Common myeloid progenitor, CD34-positive (primary cell): ENCODE measurements at regions not wholly inside any gene's neighbourhood (a gene's known extent, or its start where the extent isn't known, plus 50 kb on each side); places are given as distances from the start of the nearest gene placed in this dataset.
A peak's percentile ranks its signal among the peaks of the same experiment; 100 is the strongest.
"Not testable (repeated sequence)": the region's sequence is repeated elsewhere in the genome, so short reads cannot be mapped to it uniquely, and the experiment has no call there.

Source experiments
- CTCF ChIA-PET: fragments of 350-600 bp; sonication (Branson Sonifier 250); formaldehyde crosslinking; loops from one replicate; lab custom pipeline; 2021; ENCODE audit warnings: antibody characterized with exemption; lab: Charles Lee
- POLR2A ChIA-PET: fragments of 350-600 bp; sonication (Branson Sonifier 250); formaldehyde crosslinking; loops from one replicate; lab custom pipeline; 2021; ENCODE audit warnings: antibody characterized with exemption; lab: Charles Lee
- DNase-seq, 3 donors: peaks; one replicate each; pipeline versions ENCODE4 v3.0.0 to v3.0.0-alpha.2; 2013
- H3K27ac ChIP-seq, 2 experiments: 1 replicate in 1 of 2; 2 replicates in 1 of 2; pipeline ENCODE4 v1.7.0; 2013; ENCODE audit warnings: inconsistent platforms in 2 of 2, low read length in 2 of 2, mild to moderate bottlenecking in 2 of 2, low read depth in 1 of 2, moderate library complexity in 1 of 2; ENCODE audit not compliant: severe bottlenecking in 2 of 2, insufficient read depth in 1 of 2, poor library complexity in 1 of 2
- H3K27me3 ChIP-seq, 5 experiments: replicated peaks in 2 of 5; 1 replicate in 3 of 5; 2 replicates in 2 of 5; pipeline versions ENCODE4 v1.6.1 to v1.7.0; 2013; ENCODE audit warnings: low read length in 4 of 5, mild to moderate bottlenecking in 2 of 5, moderate library complexity in 2 of 5, inconsistent platforms in 1 of 5; ENCODE audit not compliant: insufficient read depth in 5 of 5, control insufficient read depth in 4 of 5
- H3K36me3 ChIP-seq, 4 experiments: 1 replicate in 2 of 4; 2 replicates in 2 of 4; pipeline versions ENCODE4 v1.6.1 to v1.7.0; 2013; ENCODE audit warnings: low read length in 3 of 4, control low read depth in 1 of 4, mild to moderate bottlenecking in 1 of 4; ENCODE audit not compliant: control insufficient read depth in 4 of 4, insufficient read depth in 4 of 4
- H3K4me1 ChIP-seq, 4 experiments: 1 replicate in 3 of 4; 2 replicates in 1 of 4; pipeline versions ENCODE4 v1.6.1 to v1.7.1; 2013; ENCODE audit warnings: low read length in 3 of 4, mild to moderate bottlenecking in 3 of 4, control low read depth in 1 of 4, inconsistent platforms in 1 of 4, moderate library complexity in 1 of 4; ENCODE audit not compliant: control insufficient read depth in 4 of 4, insufficient read depth in 4 of 4; ENCODE audit errors: control extremely low read depth in 1 of 4
- H3K4me3 ChIP-seq, 7 experiments: 1 replicate in 4 of 7; 2 replicates in 3 of 7; pipeline versions ENCODE4 v1.5.1 to v1.7.0; 2013; ENCODE audit warnings: mild to moderate bottlenecking in 7 of 7, low read length in 6 of 7, moderate library complexity in 6 of 7, inconsistent platforms in 2 of 7, low read depth in 2 of 7, control low read depth in 1 of 7; ENCODE audit not compliant: insufficient read depth in 4 of 7, control insufficient read depth in 1 of 7; ENCODE audit errors: extremely low read depth in 1 of 7
- H3K9me3 ChIP-seq, 5 experiments: 1 replicate in 4 of 5; 2 replicates in 1 of 5; pipeline versions ENCODE4 v1.6.1 to v1.7.1; 2013; ENCODE audit warnings: low read length in 4 of 5, mild to moderate bottlenecking in 2 of 5, inconsistent platforms in 1 of 5, low read depth in 1 of 5, moderate library complexity in 1 of 5; ENCODE audit not compliant: control insufficient read depth in 4 of 5, insufficient read depth in 2 of 5; ENCODE audit errors: control extremely low read depth in 1 of 5
- WGBS: methylation state at CpG from one replicate; pipeline ENCODE4 v1.1.5; 2013; ENCODE audit not compliant: insufficient coverage; 5-methylcytosine and 5-hydroxymethylcytosine counted together

- H3K27me3 ChIP-seq, result no peaks in the 10 kb centered on the region
- H3K9me3 ChIP-seq, result no peaks in the 10 kb centered on the region
- peak overlapping the region in 1 of 7 experiments; percentile 19 for H3K4me3 ChIP-seq
- POLR2A ChIA-PET, result no interaction called here
- 100% methylated on average over 1 of the region's 2 CpGs for WGBS
- no peaks in the 10 kb centered on the region for H3K36me3 ChIP-seq
- H3K4me1 ChIP-seq, result peaks cover 7 to 24% (median 10%) of the 10 kb centered on the region in 4 experiments
- DNase-seq, result no peak
- no peak overlapping the region for H3K27ac ChIP-seq
- CTCF ChIA-PET, result no interaction called here
Measured at GRCh38 chr4:79199743-79200142, 126.1 kb downstream of the NAA11 start.

GRCh38 chr4:79198951-79199587, 126.8 kb downstream of the NAA11 start:
- H3K36me3 ChIP-seq, result no peaks in the 10 kb centered on the region
- POLR2A ChIA-PET, result no interaction called here
- H3K27ac ChIP-seq, result no peak overlapping the region
- CTCF ChIA-PET, result no interaction called here
- H3K4me1 ChIP-seq, result peaks cover 7 to 24% (median 10%) of the 10 kb centered on the region in 4 experiments
- H3K4me3 ChIP-seq, result peak overlapping the region in 1 of 7 experiments; percentile 19
- WGBS, result 100% methylated on average over 3 of the region's 5 CpGs
- peak; percentile 43 to 90 (median 80) for DNase-seq
- H3K9me3 ChIP-seq, result no peaks in the 10 kb centered on the region
- no peaks in the 10 kb centered on the region for H3K27me3 ChIP-seq

GRCh38 chr4:79197275-79198009, 128.4 kb downstream of the NAA11 start:
- ChIA-PET CTCF (no interaction called here), POLR2A (no interaction called here)
- 100% methylated on average over 2 of the region's 3 CpGs for WGBS
- Histone ChIP-seq H3K27me3 (no peaks in the 10 kb centered on the region), H3K36me3 (no peaks in the 10 kb centered on the region), H3K4me1 (peaks cover 7 to 24% (median 10%) of the 10 kb centered on the region in 4 experiments), H3K4me3 (no peak overlapping the region), H3K9me3 (no peaks in the 10 kb centered on the region), H3K27ac (no peak overlapping the region)
- no peak for DNase-seq

GRCh38 chr4:79191292-79191691, 134.6 kb downstream of the NAA11 start:
- POLR2A ChIA-PET, result not testable (repeated sequence)
- CTCF ChIA-PET, result interaction anchor here (0.7 kb wide), 1 partner anchor 248 kb away, joined by 3 read pairs; no protein-coding TSS in a partner anchor
- no CpG with 5 or more reads among the region's 1 CpG for WGBS

GRCh38 chr4:79185526-79186045, 140.3 kb downstream of the NAA11 start:
- Histone ChIP-seq H3K27ac (no peak overlapping the region), H3K9me3 (peaks cover 0 to 1% (median 0%) of the 10 kb centered on the region in 5 experiments), H3K36me3 (no peaks in the 10 kb centered on the region), H3K4me1 (no peaks in the 10 kb centered on the region), H3K27me3 (no peaks in the 10 kb centered on the region), H3K4me3 (no peak overlapping the region)
- no peak for DNase-seq
- CTCF ChIA-PET, result no interaction called here
- 100% methylated on average over 2 of the region's 3 CpGs for WGBS
- POLR2A ChIA-PET, result no interaction called here

More at GRCh38 chr4:79191292-79191691, 134.6 kb downstream of the NAA11 start:
- H3K36me3 ChIP-seq, H3K4me3 ChIP-seq, H3K27me3 ChIP-seq, H3K9me3 ChIP-seq, DNase-seq, H3K4me1 ChIP-seq, H3K27ac ChIP-seq: not testable (repeated sequence)

- ChIA-PET CTCF (no interaction called here), POLR2A (no interaction called here)
- Histone ChIP-seq H3K4me1 (no peaks in the 10 kb centered on the region), H3K27me3 (no peaks in the 10 kb centered on the region), H3K9me3 (peaks cover 0 to 3% (median 0%) of the 10 kb centered on the region in 5 experiments), H3K36me3 (no peaks in the 10 kb centered on the region), H3K4me3 (no peak overlapping the region), H3K27ac (no peak overlapping the region)
- no peak for DNase-seq
- WGBS, result 100% methylated on average over 1 of the region's 4 CpGs
Measured at GRCh38 chr4:79184476-79184875, 141.4 kb downstream of the NAA11 start.

GRCh38 chr4:79182209-79182608, 143.7 kb downstream of the NAA11 start:
- H3K27me3 ChIP-seq, result no peaks in the 10 kb centered on the region
- H3K4me3 ChIP-seq, result no peak overlapping the region
- no peak for DNase-seq
- no peak overlapping the region for H3K27ac ChIP-seq
- ChIA-PET CTCF (no interaction called here), POLR2A (no interaction called here)
- H3K9me3 ChIP-seq, result peaks cover 0 to 2% (median 0%) of the 10 kb centered on the region in 5 experiments
- H3K4me1 ChIP-seq, result no peaks in the 10 kb centered on the region
- WGBS, result no CpG with 5 or more reads among the region's 3 CpGs
- H3K36me3 ChIP-seq, result no peaks in the 10 kb centered on the region
